ENCODE measurements at regions not wholly inside any gene's neighbourhood (a gene's known extent, or its start where the extent isn't known, plus 50 kb on each side); places are given as distances from the start of the nearest gene placed in this dataset.

GRCh38 chr2:134155134-134155533 lies 98.7 kb upstream of the MGAT5 start:
- H3K9me3 Mint-ChIP-seq, result peaks cover 12% of the 10 kb centered on the region
- peak; percentile 85 for ATAC-seq
- no peaks in the 10 kb centered on the region for H3K27me3 Mint-ChIP-seq
- peak overlapping the region; percentile 75 for H3K27ac Mint-ChIP-seq
- peaks cover 25% of the 10 kb centered on the region for H3K36me3 Mint-ChIP-seq
- peaks cover 88% of the 10 kb centered on the region for H3K4me1 Mint-ChIP-seq
- peak overlapping the region; percentile 22 for H3K4me3 Mint-ChIP-seq

DNA sequence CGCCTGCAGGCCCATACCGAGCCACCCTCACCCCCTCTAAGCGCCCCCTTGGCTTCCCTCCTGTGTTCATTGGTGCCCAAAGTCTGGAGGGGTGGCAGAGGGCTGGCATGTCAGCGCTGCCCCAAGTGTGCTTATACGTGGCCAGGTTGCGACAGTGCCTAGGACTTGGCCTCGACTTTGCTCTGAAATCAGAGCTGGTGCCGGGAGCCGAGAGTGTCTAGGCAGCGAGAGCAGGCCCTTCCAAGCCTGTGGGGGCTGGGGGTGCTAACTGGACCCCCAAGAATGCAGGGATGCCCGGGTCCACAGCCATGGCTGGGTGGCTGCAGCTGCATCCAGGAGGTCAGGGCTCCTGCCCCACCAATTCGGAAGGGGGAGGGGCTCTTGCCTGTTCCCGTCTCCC lies 95.6 kb upstream of the MGAT5 start:
- no peaks in the 10 kb centered on the region for H3K27me3 Mint-ChIP-seq
- no peak overlapping the region for H3K4me3 Mint-ChIP-seq
- peak overlapping the region; percentile 47 for H3K27ac Mint-ChIP-seq
- H3K9me3 Mint-ChIP-seq, result no peaks in the 10 kb centered on the region
- peaks cover 96% of the 10 kb centered on the region for H3K4me1 Mint-ChIP-seq
- ATAC-seq, result no peak
- H3K36me3 Mint-ChIP-seq, result peaks cover 20% of the 10 kb centered on the region

GRCh38 chr2:134161170-134161547 lies 92.7 kb upstream of the MGAT5 start:
- H3K36me3 Mint-ChIP-seq, result peaks cover 27% of the 10 kb centered on the region
- H3K27ac Mint-ChIP-seq, result peak overlapping the region; percentile 57
- H3K4me1 Mint-ChIP-seq, result peaks cover 97% of the 10 kb centered on the region
- no peaks in the 10 kb centered on the region for H3K27me3 Mint-ChIP-seq
- H3K4me3 Mint-ChIP-seq, result peak overlapping the region; percentile 4
- H3K9me3 Mint-ChIP-seq, result no peaks in the 10 kb centered on the region
- no peak for ATAC-seq

DNA sequence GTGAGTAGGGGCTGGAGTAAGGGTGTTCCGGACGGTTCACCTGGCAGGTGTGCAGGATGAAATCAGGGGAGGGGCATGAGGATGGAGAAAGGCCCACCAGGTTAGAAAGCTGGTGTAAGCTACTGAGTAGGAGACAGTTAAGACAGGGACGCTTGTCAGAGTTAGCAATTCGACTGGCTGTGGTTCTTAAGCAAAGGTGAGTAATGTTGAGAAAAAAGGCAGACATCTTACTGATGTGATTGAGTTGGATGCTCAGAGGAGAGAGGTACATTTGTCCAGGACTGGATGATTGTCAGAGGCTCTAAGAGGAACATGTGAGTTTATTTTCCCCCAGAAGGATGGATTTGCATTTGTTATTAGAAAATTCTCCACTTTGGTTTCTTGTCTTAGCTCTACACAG lies 90.5 kb upstream of the MGAT5 start:
- Mint-ChIP-seq H3K27ac (peak overlapping the region; percentile 75), H3K4me3 (no peak overlapping the region), H3K4me1 (peaks cover 95% of the 10 kb centered on the region), H3K9me3 (no peaks in the 10 kb centered on the region), H3K27me3 (no peaks in the 10 kb centered on the region), H3K36me3 (peaks cover 21% of the 10 kb centered on the region)
- no peak for ATAC-seq

DNA sequence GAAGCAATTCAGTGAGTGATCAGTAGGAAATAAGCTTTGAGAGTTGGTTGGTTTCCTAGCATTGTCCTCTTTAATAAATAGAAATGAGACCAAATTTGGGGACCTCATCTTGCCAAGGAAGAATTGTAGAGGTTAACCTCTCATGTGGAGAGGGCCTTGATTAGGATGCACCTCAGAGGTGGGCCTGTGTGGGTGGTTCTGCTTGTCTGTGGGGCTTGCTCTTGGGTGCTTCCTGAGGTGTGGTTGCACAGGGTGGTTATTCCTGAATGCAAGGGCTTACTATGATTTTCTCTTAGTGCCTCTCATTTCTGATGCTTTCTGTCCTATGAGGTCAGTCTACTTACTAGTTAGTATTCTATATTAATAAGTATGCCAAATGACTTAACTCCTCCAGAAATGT lies 89.6 kb upstream of the MGAT5 start:
- H3K27ac Mint-ChIP-seq, result peak overlapping the region; percentile 75
- ATAC-seq, result no peak
- H3K27me3 Mint-ChIP-seq, result no peaks in the 10 kb centered on the region
- H3K4me3 Mint-ChIP-seq, result no peak overlapping the region
- H3K9me3 Mint-ChIP-seq, result no peaks in the 10 kb centered on the region
- peaks cover 21% of the 10 kb centered on the region for H3K36me3 Mint-ChIP-seq
- H3K4me1 Mint-ChIP-seq, result peaks cover 95% of the 10 kb centered on the region

GRCh38 chr2:134167015-134167414 lies 86.9 kb upstream of the MGAT5 start:
- Mint-ChIP-seq H3K27me3 (no peaks in the 10 kb centered on the region), H3K36me3 (peaks cover 23% of the 10 kb centered on the region), H3K4me1 (peaks cover 82% of the 10 kb centered on the region), H3K9me3 (no peaks in the 10 kb centered on the region), H3K4me3 (no peak overlapping the region), H3K27ac (peak overlapping the region; percentile 10)
- ATAC-seq, result no peak

DNA sequence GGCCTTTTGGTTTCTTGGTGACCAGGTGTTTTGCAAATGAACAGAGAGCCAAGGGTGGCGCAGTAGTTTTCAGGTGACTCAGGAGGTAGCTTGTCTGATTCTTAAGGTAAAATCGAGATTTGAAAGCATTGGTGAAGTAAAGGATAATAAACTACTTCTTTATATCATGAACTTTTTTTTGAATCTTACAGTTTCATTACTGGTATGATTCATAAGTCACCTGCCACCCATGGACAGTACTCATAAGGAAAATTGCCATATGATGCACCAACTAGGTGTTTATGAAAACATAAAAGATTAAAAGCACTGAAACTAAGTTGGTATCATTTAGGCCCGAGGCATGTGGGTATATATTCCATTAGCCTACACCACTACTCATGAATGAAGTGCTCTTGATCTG lies 84.1 kb upstream of the MGAT5 start:
- peaks cover 14% of the 10 kb centered on the region for H3K36me3 Mint-ChIP-seq
- H3K4me1 Mint-ChIP-seq, result peaks cover 79% of the 10 kb centered on the region
- no peaks in the 10 kb centered on the region for H3K27me3 Mint-ChIP-seq
- ATAC-seq, result peak; percentile 86
- H3K9me3 Mint-ChIP-seq, result no peaks in the 10 kb centered on the region
- peak overlapping the region; percentile 47 for H3K27ac Mint-ChIP-seq
- no peak overlapping the region for H3K4me3 Mint-ChIP-seq

- Mint-ChIP-seq H3K4me3 (no peak overlapping the region), H3K27me3 (no peaks in the 10 kb centered on the region), H3K27ac (peak overlapping the region; percentile 47), H3K36me3 (peaks cover 9% of the 10 kb centered on the region), H3K9me3 (no peaks in the 10 kb centered on the region), H3K4me1 (peaks cover 79% of the 10 kb centered on the region)
- ATAC-seq, result no peak
These were observed 83.6 kb upstream of the MGAT5 start for GRCh38 chr2:134170294-134170693.

- Mint-ChIP-seq H3K9me3 (no peaks in the 10 kb centered on the region), H3K27me3 (no peaks in the 10 kb centered on the region), H3K4me3 (no peak overlapping the region), H3K4me1 (peaks cover 79% of the 10 kb centered on the region), H3K36me3 (peaks cover 7% of the 10 kb centered on the region), H3K27ac (peak overlapping the region; percentile 47)
- no peak for ATAC-seq
These were observed 83.2 kb upstream of the MGAT5 start for GRCh38 chr2:134170700-134171099.

DNA sequence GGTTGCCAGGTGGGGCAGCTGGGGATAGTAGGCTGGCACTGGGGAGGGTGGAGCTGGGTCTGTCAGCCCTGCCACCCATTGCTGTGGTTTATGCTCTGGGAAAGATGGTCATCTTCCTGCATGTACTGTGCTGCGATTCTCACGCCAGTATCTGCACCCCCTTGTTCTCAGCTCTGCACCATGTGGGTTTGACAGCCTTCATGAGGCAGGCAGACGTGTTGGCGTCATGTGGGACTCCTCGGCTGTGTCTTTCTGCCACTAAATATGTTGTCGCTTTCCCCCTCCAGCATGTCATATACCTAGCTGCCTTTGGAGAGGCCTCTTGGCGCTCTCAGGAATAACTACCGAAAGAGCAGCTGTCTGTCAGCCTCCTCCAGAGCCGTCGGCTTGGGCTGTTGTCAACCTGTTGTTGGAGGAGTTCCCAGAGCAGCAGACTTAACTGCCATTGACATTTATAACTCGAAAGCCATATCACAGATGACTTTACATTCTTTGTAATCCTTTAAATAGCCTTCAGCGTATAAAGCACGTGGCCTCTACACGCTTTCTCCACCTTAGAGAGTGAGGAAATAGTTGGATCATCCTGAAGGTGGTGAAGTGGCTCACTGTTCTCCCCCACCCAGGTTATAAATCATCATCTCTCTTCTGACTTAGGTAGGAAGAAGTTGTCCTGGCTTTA lies 80.4 kb upstream of the MGAT5 start:
- peak overlapping the region; percentile 42 for H3K27ac Mint-ChIP-seq
- no peaks in the 10 kb centered on the region for H3K27me3 Mint-ChIP-seq
- peaks cover 82% of the 10 kb centered on the region for H3K4me1 Mint-ChIP-seq
- H3K9me3 Mint-ChIP-seq, result no peaks in the 10 kb centered on the region
- H3K36me3 Mint-ChIP-seq, result peaks cover 7% of the 10 kb centered on the region
- ATAC-seq, result no peak
- no peak overlapping the region for H3K4me3 Mint-ChIP-seq

GRCh38 chr2:134174711-134175110 lies 79.2 kb upstream of the MGAT5 start:
- Mint-ChIP-seq H3K27me3 (no peaks in the 10 kb centered on the region), H3K27ac (peak overlapping the region; percentile 76), H3K4me1 (peaks cover 82% of the 10 kb centered on the region), H3K4me3 (no peak overlapping the region), H3K36me3 (peaks cover 7% of the 10 kb centered on the region), H3K9me3 (no peaks in the 10 kb centered on the region)
- ATAC-seq, result no peak

DNA sequence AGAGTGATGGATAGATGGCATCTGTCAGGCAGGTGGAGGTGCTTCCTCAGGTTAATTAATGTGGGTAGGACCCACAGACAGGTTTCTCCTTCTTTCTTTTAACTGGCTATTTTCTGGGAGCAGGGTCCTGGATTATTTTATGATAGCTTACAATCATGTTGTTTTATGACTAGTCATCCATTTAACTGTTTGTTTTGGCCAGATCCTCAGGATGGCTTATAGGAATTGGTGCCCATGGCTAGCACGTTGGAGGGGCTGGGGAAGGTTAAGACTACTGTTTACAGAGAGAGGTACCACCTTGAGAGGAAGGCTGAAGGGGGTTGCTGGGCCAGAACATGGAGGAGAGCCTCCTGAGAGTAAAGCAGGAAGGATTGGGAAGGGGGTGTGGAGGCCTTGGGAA lies 78.0 kb upstream of the MGAT5 start:
- H3K4me3 Mint-ChIP-seq, result no peak overlapping the region
- no peaks in the 10 kb centered on the region for H3K9me3 Mint-ChIP-seq
- peak overlapping the region; percentile 76 for H3K27ac Mint-ChIP-seq
- H3K4me1 Mint-ChIP-seq, result peaks cover 84% of the 10 kb centered on the region
- peaks cover 7% of the 10 kb centered on the region for H3K36me3 Mint-ChIP-seq
- no peak for ATAC-seq
- no peaks in the 10 kb centered on the region for H3K27me3 Mint-ChIP-seq

GRCh38 chr2:134177351-134177931 lies 76.4 kb upstream of the MGAT5 start:
- H3K9me3 Mint-ChIP-seq, result no peaks in the 10 kb centered on the region
- peak overlapping the region; percentile 73 for H3K27ac Mint-ChIP-seq
- H3K4me3 Mint-ChIP-seq, result no peak overlapping the region
- no peak for ATAC-seq
- no peaks in the 10 kb centered on the region for H3K27me3 Mint-ChIP-seq
- H3K4me1 Mint-ChIP-seq, result peaks cover 98% of the 10 kb centered on the region
- H3K36me3 Mint-ChIP-seq, result no peaks in the 10 kb centered on the region

DNA sequence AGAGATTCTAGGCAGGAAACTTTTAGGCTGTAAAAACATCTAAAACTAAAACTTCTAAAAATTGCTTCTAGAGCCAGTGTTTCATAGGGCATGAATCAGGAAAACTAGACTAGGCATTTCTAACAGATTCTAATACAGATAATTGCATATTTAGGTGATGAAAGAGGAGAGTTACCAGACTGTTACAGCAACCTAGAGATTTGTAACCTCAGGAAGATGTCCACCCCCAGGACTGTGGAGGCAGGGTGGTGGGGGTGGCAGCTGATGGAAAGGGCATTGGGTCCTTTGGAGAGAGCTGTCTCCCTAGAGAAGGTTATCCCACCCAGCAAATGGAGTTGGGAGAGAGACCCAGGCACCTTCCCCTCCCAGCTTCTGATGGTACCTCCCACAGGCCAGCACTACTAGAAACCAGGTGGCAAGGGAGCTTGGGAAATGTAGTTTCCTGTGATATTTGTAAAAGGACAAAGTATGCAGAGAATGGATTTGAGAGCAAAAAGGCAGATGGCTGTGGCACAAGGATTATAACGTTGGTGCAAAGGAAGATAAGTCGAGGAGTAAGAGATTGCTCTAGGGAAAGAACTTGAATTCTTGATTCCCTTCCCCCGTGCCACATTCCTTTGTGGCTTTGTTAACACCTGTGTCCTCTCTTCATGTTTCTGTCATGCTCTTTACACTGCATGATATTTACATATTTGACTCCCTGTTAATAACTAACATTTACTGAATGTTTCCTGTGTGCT lies 75.6 kb upstream of the MGAT5 start:
- no peaks in the 10 kb centered on the region for H3K9me3 Mint-ChIP-seq
- H3K27me3 Mint-ChIP-seq, result no peaks in the 10 kb centered on the region
- peak; percentile 42 for ATAC-seq
- peaks cover 90% of the 10 kb centered on the region for H3K4me1 Mint-ChIP-seq
- H3K36me3 Mint-ChIP-seq, result no peaks in the 10 kb centered on the region
- H3K4me3 Mint-ChIP-seq, result no peak overlapping the region
- peak overlapping the region; percentile 73 for H3K27ac Mint-ChIP-seq

- peak; percentile 80 for ATAC-seq
- H3K9me3 Mint-ChIP-seq, result no peaks in the 10 kb centered on the region
- H3K36me3 Mint-ChIP-seq, result peaks cover 15% of the 10 kb centered on the region
- peaks cover 90% of the 10 kb centered on the region for H3K4me1 Mint-ChIP-seq
- H3K27me3 Mint-ChIP-seq, result no peaks in the 10 kb centered on the region
- no peak overlapping the region for H3K4me3 Mint-ChIP-seq
- H3K27ac Mint-ChIP-seq, result peak overlapping the region; percentile 75
These were observed 72.7 kb upstream of the MGAT5 start for GRCh38 chr2:134181219-134181618.

DNA sequence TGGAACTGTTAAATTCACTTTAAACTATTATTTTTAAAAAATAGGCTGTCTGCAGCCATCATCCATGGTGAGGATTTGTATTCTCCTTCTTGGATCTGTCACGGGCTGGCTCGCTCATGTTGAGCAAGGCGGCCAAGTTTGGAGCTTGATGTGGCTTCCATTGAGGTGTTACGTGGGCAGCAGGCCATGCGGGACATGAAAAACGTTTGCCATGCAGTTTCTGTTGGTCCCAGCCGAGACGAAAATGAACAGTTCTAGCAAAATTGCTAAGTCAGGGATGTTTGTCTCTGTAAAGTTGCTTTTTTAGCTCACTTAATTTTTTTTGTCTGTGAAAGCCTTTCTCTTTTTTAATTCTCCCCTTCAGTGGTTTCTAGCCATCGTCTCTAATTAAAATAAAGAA lies 70.2 kb upstream of the MGAT5 start:
- Mint-ChIP-seq H3K4me3 (no peak overlapping the region), H3K27ac (peak overlapping the region; percentile 68), H3K4me1 (peaks cover 91% of the 10 kb centered on the region), H3K9me3 (no peaks in the 10 kb centered on the region), H3K36me3 (peaks cover 29% of the 10 kb centered on the region), H3K27me3 (no peaks in the 10 kb centered on the region)
- ATAC-seq, result no peak

All from stimulated activated memory B cell treated with anti-CD40 and anti-IgM and Interleukin-4, amounts not matched to agents 10 μg/mL and 1 μg/mL and 100 μg/mL, for 72 hours (primary cell).